WTC11 (cell line): ENCODE measurements at regions not wholly inside any gene's neighbourhood (a gene's known extent, or its start where the extent isn't known, plus 50 kb on each side); places are given as distances from the start of the nearest gene placed in this dataset.
A peak's percentile ranks its signal among the peaks of the same experiment; 100 is the strongest.

Experiments used
- ATAC-seq: fragments of 200-7000 bp; cut with Tn5 transposase; 2 replicates; pipeline ENCODE4 v1.10.0; 2021; ENCODE audit warnings: mild to moderate bottlenecking, moderate library complexity
- CTCF ChIA-PET: fragments of 300-600 bp; sonication (Branson Sonifier 250); formaldehyde crosslinking; loops from one replicate; lab custom pipeline; 2021; ENCODE audit warnings: antibody characterized with exemption; lab: Charles Lee
- POLR2A ChIA-PET: fragments of 350-600 bp; sonication (Branson Sonifier 250); formaldehyde crosslinking; loops from one replicate; lab custom pipeline; 2021; ENCODE audit warnings: antibody characterized with exemption; lab: Charles Lee
- DNase-seq: peaks from one replicate; pipeline ENCODE4 v3.0.0; 2021; ENCODE audit warnings: low spot score
- H3K27ac Mint-ChIP-seq: 2 replicates; pipeline ENCODE4 v1.8.0; 2021; ENCODE audit warnings: mixed read lengths
- H3K27me3 Mint-ChIP-seq: 2 replicates; pipeline ENCODE4 v1.8.0; 2021; ENCODE audit warnings: low read depth, mild to moderate bottlenecking, moderate library complexity, mixed read lengths
- H3K36me3 Mint-ChIP-seq: 2 replicates; pipeline ENCODE4 v1.8.0; 2021; ENCODE audit warnings: mixed read lengths
- H3K4me1 Mint-ChIP-seq: 2 replicates; pipeline ENCODE4 v1.8.0; 2022; ENCODE audit warnings: mixed read lengths
- H3K4me3 Mint-ChIP-seq: 2 replicates; pipeline ENCODE4 v1.8.0; 2021; ENCODE audit warnings: mild to moderate bottlenecking, moderate library complexity, mixed read lengths
- H3K9me3 Mint-ChIP-seq: 2 replicates; pipeline ENCODE4 v1.8.0; 2021; ENCODE audit warnings: mixed read lengths
- ARID4B ChIP-seq: sonication (generic); formaldehyde crosslinking; IDR thresholded peaks from 2 replicates; pipeline ENCODE4 v1.8.0; 2023; ENCODE audit warnings: missing genetic modification reagents, mild to moderate bottlenecking, borderline replicate concordance
- CTCF ChIP-seq: fragments of 200-600 bp; IDR thresholded peaks from 2 replicates; pipeline ENCODE4 v1.8.0; 2022; ENCODE audit warnings: antibody characterized with exemption
- FOXP4 ChIP-seq: sonication (generic); formaldehyde crosslinking; IDR thresholded peaks from 2 replicates; pipeline ENCODE4 v1.8.0; 2022; ENCODE audit warnings: mild to moderate bottlenecking, missing genetic modification reagents
- IRF1 ChIP-seq: sonication (generic); formaldehyde crosslinking; IDR thresholded peaks from 2 replicates; pipeline ENCODE4 v1.8.0; 2023; ENCODE audit warnings: missing genetic modification reagents
- IRF2 ChIP-seq: sonication (generic); formaldehyde crosslinking; IDR thresholded peaks from 2 replicates; pipeline ENCODE4 v1.8.0; 2022; ENCODE audit warnings: low read depth, missing genetic modification reagents, borderline replicate concordance
- OVOL2 ChIP-seq: fragments of 250-450 bp; sonication (Bioruptor Pico); IDR thresholded peaks from 2 replicates; pipeline ENCODE4 v1.9.0; 2021; ENCODE audit warnings: mild to moderate bottlenecking, borderline replicate concordance
- PRDM15 ChIP-seq: sonication (generic); formaldehyde crosslinking; IDR thresholded peaks from 2 replicates; pipeline ENCODE4 v1.8.0; 2022; ENCODE audit warnings: missing genetic modification reagents
- SOX15 ChIP-seq: fragments of 250-450 bp; sonication (Bioruptor Pico); IDR thresholded peaks from 2 replicates; pipeline ENCODE4 v1.9.0; 2021; ENCODE audit warnings: mild to moderate bottlenecking
- STAT6 ChIP-seq: sonication (generic); formaldehyde crosslinking; conservative IDR thresholded peaks from 2 replicates; pipeline ENCODE4 v1.8.1; 2023; ENCODE audit warnings: mild to moderate bottlenecking, low read depth, missing genetic modification reagents, moderate library complexity
- ZNF396 ChIP-seq: fragments of 250-450 bp; sonication (Bioruptor Pico); IDR thresholded peaks from 2 replicates; pipeline ENCODE4 v1.8.0; 2021; ENCODE audit warnings: mild to moderate bottlenecking, moderate library complexity, borderline replicate concordance

GRCh38 chr4:81337211-81337610 lies 122.2 kb upstream of the PRKG2 start (continued):
- TF ChIP-seq IRF1 (CRISPR knock-in tag) (no peak), PRDM15 (CRISPR knock-in tag) (no peak), ARID4B (CRISPR knock-in tag) (no peak)
- TF ChIP-seq, all 79 proteins: peak for 0

- no peak for TF ChIP-seq OVOL2 (CRISPR knock-in tag)
- no peak for TF ChIP-seq FOXP4 (CRISPR knock-in tag)
- H3K4me3 Mint-ChIP-seq: no peak overlapping the region
- ChIA-PET POLR2A (no interaction called here), CTCF (interaction anchor here (0.6 to 2.2 kb wide), 7 partner anchors 12 to 578 kb away, joined by 3 to 10 read pairs (median 3); no protein-coding TSS in a partner anchor)
- no peak for DNase-seq
- H3K27ac Mint-ChIP-seq: no peak overlapping the region
- peaks cover 6% of the 10 kb centered on the region for H3K4me1 Mint-ChIP-seq
- H3K36me3 Mint-ChIP-seq: no peaks in the 10 kb centered on the region
- no peaks in the 10 kb centered on the region for H3K9me3 Mint-ChIP-seq
- no peaks in the 10 kb centered on the region for H3K27me3 Mint-ChIP-seq
- peak; percentile 56 for ATAC-seq
Observed at GRCh38 chr4:81335122-81335912, 120.3 kb upstream of the PRKG2 start.

- Mint-ChIP-seq H3K27ac (no peak overlapping the region), H3K27me3 (no peaks in the 10 kb centered on the region), H3K36me3 (no peaks in the 10 kb centered on the region), H3K4me3 (no peak overlapping the region), H3K9me3 (no peaks in the 10 kb centered on the region), H3K4me1 (no peaks in the 10 kb centered on the region)
- CTCF ChIA-PET: interaction anchor here (2.9 kb wide), 1 partner anchor 22 kb away, joined by 9 read pairs; no protein-coding TSS in a partner anchor
- ATAC-seq (no peak), DNase-seq (no peak)
- POLR2A ChIA-PET: no interaction called here
- no peak for TF ChIP-seq STAT6 (CRISPR knock-in tag)
- no peak for TF ChIP-seq ARID4B (CRISPR knock-in tag)
- no peak for TF ChIP-seq CTCF
- no peak for TF ChIP-seq SOX15
- no peak for TF ChIP-seq IRF2 (CRISPR knock-in tag)
- TF ChIP-seq ZNF396: no peak
Observed at GRCh38 chr4:81330018-81330417, 115.0 kb upstream of the PRKG2 start.
